DMS53 treated with DMSO at 0.1 percent for 48 hours (cell line): ENCODE measurements at regions not wholly inside any gene's neighbourhood (a gene's known extent, or its start where the extent isn't known, plus 50 kb on each side); places are given as distances from the start of the nearest gene placed in this dataset.
A peak's percentile ranks its signal among the peaks of the same experiment; 100 is the strongest.

Experiments
- DNase-seq: peaks from one replicate; lab custom pipeline; 2025; ENCODE audit not compliant: unreplicated experiment; lab: John Stamatoyannopoulos, UW

DNA sequence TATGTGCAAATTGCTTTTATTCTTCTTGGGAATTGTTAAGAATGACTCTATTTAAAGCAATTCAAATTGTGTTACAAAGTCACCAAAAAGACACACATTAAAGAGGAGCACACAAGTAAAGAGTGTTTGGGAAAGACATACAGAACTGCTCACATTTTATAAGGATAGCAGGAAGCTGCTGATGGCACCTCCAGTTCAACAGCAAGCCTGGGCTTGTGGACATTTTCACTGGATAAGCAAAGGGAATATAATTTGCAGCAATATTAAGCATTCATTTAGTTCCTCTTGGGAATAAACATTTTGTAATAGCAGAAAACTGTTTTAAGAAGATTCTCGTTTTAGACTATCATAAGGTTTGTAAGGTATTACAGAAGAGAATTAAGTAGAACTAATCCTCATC lies 1271.9 kb downstream of the ZPLD1 start:
- DNase-seq, result no peak

DNA sequence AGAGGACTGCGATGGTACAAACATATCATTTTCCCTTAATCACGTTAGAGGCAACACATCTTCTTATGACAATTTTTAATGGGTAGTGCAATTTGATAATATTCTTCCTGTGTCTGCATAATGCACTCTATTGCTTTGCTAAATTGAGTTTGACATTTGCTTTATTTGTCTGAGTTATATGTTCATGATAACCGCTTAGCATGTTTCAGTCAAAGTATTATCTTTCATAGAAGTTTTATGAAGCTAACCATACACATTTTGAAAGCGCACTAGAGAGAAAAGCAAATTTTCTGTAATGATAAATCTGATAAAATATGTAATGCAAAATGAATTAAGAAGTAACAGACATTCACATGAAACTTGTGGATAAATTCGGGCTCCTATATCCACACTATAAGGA lies 1276.9 kb downstream of the ZPLD1 start:
- DNase-seq, result no peak

DNA sequence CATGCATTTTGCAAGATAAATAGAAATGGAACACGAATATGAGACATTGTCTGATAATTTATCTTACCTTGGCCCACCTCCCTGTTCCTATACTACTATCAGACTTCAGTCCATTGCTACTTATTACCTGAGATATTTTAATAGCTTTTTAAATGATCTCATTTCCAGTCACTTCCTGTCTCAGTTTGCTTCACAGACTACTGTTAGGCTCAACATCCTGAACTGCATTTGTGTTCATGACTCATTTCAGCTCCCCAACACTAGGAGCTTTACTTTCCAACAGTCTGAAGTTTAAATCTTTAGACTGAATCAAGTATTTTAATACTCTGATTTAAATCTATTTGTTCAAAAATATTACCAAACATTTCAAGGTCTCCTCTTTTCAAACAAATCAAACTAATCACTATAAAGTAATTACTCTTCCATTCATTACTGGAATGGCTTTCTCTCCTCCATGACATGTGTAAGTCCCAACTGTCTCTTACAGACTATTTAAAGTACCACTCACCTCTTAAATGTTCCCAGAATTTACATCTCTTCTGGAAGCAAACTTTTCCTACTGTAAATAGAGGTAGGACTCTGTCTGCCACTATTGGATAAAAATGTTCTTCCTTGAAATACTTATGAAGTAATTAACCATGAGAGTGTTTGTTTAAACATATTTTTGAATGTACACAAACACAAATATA lies 1277.6 kb downstream of the ZPLD1 start:
- peak; percentile 16 for DNase-seq

DNA sequence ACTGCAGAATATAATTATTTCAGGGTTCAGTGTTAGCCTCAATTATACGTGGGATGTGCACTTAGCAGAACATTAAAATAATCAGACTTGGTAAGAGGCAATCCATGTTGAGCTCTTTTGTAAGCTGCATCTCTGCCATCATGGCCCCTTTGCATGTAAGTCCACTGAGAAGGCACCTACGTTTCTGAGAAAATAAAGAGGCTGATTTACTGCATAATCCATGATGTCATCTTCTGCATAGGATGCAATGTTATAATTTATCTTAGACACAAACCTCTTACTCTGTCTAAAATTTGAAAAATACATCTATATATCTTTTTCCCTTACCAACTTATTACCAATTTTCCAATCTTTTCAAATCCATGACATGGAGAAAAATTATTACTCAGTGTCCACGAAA lies 1294.7 kb downstream of the ZPLD1 start:
- DNase-seq, result no peak

DNA sequence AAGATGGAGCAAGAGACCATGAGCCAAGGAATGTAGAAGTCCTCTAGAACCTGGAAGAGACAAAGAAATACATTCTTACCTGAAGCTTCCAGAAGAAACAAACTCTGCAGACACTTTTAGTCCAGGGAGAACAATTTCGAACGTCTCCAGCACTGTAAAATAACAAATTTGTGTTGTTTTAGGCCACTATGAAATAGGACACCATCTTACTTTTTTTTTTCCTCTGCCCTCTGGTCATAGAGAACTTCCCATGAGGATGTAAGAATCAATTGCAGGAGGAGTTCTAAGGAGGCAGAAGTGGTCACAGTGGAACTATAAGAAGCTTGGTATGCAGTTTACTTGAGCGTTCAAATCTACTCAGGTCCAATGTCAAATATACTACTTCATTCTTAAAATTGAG lies 1295.9 kb downstream of the ZPLD1 start:
- no peak for DNase-seq

DNA sequence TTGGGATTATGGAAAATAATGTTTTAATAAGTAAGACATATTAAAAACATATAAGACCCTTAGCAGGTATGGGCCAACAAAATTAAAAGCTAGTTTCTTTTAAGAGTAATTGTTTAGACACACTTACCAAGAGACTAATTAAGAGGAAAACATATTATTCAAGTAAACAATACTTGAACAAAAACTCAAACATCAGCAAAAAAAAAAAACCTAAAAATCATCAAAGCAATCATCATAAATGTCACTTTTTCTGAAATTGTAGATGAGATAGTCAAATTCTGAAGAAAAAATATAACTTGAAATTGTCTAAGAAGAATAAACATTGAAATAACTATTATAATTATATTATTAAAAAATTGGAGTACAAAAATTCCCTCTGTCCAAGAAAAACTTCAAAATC lies 1318.2 kb downstream of the ZPLD1 start:
- DNase-seq, result no peak

DNA sequence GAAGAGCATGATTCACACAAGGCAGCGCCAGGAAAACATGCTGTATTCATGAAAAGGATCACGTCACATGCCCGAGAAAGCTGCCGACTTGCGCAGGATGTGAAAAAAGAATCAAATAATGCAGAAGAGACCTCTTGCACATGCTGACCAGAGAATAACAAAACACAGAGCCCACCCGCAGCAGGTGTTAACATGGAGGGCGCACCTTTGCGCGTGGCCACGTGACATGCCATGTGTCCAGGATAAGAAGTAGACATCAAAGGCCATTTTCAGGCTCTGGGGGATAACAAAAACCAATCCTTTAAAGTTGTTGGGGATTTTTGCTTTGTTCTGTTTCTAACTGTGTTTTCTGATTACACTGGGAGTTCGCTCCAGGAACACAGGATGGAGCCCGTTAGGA lies 1332.8 kb downstream of the ZPLD1 start:
- DNase-seq, result no peak

DNA sequence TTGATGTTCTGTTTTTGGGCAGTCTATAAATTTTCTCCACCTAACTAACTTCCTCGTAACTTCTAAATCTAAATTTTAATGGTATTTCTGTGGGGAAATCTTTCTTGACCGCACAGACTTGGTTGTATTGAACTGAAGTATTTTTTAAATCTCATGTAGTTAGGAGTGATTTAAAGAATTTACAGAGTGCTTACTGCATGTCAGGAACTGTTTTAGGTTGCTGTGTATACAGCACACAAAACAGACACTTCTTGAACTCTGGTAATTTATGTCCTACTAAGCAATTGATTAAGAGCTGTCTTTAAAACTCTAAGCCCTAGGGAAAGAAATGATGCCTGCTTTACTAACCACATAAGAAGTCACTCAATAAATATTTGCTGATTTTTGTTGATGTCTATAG lies 1350.2 kb downstream of the ZPLD1 start:
- DNase-seq, result no peak

DNA sequence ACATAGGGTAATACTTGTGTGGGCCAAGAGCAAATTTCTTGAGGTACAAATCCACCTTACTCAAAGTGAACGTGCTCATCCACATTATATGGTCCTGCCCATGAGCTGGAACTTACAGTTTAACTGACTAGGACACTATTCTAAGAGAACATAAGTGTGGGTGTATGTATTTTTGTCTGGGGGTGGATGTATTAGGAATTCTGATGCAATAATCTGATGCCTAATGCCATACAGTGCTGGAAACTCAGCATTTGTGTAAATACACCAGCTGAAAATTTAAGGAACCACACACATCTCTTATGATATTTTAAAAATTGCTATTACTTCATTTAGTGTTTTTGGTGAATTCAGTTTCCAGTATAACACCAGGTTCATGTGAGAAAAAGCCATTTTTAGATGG lies 1350.7 kb downstream of the ZPLD1 start:
- no peak for DNase-seq

DNA sequence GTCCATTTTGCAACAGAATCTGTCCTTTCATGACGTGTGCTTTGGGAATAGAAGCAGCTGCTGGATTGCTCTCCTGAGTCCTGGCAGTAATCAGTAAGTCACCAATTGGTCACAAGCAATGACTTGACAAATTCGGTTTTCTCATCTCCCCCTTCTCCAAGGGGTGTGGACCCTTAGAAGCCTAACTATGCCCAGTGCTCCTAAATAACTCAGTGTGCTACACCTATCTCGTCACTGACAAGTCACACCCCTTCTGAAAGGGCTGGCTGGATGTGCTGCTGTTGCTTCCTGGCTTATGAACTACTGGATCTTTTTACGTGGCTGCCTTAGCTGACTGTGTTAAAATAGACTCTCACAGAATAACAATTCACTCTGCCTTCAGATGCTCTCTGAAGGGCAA lies 1351.5 kb downstream of the ZPLD1 start:
- no peak for DNase-seq

DNA sequence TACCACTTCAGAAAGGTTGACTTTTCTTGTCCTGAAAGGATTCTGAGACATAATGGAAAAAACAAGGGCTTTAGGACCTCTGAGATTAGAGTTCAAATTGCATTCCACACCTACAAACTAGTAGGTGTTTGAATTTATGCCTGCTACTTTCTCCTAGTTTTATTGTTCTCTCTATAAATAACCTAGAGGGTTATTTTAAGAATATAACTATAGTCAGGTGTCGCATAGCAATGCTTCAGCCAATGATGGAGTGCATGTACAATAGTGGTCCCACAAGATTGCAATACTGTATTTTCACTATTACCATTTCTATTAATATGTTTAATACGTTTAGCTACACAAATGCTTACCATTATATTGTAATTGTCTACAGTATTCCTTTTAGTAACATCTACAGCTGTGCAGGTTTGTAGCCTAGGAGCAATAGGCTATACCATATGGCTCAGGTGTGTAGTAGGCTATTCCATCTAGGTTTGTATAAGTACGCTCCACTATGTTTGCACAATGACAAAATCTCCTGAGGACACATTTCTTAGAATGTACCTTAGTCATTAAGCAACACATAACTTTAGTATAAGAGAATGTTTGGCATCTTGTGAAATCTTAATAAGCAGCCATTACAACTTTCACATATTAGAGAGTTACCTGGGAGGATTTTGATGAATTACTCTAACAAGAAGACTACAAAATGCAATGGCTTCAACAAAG lies 1352.5 kb downstream of the ZPLD1 start:
- no peak for DNase-seq

DNA sequence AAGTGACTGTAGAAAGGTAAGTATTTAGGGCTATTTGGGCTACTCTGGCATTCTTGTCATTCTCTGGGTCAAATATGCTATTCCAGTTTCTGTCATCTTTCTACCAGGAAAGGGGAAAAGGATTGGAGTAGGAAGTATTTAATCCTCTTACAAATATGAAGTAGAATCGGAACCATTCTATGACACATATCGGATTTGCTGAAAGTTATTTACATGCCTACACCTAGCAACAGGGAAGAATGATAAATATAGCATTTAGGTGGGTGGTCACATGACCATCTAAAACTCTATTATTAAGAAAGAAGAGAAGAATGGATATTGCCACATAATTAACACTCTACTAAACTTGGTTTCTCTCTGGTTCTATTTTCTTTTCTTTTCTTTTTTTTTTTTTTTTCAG lies 1353.1 kb downstream of the ZPLD1 start:
- no peak for DNase-seq

DNA sequence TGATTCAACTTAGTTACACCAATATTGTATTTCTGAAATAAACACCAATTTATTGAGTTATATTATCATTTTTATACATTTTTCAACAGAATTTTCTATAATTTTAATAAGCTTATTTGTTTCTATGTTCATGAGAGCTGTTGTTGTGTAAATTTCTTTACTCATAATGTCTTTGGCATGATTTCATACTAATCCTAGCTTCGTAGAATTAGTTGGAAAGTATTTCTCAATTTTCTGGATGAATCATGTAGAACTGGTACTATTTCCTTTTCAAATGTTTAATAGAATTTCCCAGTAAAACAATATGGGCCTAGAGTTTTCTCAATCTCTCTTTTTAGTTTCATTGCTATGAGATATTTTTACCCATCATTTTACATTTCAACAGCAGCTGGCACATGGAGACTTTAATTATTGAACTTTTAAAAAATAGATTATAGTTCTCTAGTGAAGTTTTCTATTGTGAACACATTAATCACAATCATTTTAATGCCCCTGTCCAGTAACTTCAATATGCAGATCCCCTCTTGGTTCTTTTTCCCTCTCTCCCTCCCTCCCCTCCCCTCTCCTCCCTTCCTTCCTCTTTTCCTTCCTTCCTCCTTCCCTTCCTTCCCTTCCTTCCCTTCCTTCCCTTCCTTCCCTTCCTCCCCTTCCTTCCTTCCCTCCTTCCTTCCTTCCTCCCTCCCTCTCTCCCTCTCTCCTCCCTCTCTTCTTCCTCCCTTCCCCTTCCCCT lies 1357.1 kb downstream of the ZPLD1 start:
- no peak for DNase-seq

DNA sequence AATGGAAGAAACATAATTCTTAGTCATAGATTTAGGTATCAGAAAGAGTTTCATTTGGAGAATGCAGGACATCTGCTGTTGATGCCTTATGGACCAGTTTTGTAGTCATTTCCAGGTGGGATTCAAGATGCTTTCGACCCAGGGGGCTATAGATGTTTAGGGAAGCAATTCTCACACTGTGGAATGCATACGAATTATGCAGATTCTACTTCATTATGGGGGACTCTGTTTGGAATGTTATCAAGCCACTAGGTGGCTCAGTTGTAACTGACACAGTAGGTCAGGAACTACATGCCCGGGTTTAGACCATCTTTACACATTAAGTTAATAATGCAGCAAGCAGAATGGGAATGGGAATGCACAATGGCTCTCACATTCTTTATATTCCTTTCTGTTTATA lies 1359.8 kb downstream of the ZPLD1 start:
- no peak for DNase-seq

DNA sequence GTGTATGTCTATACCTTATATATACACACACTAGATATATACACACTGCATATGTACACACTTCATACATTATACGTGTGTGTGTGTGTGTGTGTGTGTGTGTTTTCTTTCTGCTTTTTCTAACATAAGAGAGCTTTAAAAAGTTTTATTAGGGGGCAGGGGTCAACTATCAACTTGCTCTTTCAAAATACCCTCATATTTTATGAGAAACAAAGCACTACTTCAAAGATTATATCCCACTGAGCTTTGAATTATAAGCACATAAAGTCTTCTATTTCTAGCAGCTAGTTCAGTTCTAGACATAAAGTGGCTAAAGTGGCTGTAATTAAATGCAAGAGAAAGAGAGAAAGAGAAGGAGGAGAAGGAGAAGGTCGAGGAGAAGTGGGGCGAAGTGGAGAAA lies 1361.3 kb downstream of the ZPLD1 start:
- DNase-seq, result no peak

DNA sequence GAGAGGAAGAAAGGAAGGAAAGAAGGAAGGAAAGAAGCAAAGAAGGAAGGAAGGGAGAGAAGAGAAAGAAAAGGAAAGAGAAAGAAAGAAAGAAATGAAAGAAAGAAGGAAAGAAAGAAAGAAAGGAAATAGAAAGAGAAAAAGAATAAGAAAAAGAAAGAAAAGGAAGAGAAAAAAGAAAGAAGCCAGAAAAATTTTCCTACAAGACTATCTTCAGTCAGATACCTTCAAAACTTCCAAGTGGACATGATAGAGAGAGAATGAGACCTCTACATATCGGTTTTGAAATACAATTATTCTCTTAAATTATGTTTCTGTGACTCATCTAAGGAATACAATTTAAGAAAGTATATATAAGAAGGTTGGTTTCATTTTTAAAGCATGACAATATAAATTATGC lies 1369.0 kb downstream of the ZPLD1 start:
- no peak for DNase-seq

DNA sequence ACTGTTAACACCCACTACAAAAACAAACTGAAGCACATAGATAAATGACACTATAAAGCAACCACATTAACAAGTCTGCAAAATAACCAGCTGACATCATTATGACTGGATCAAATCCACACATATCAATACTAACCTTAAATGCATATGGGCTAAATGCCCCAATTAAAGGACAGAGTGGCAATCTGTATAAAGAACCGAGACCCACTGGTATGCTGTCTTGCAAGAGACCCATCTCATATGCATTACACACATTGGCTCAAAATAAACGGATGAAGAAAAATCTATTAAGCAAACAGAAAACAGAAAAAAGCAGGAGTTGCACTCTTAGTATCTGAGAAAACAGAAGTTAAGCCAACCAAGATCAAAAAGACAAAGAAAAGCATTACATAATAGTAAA lies 1375.4 kb downstream of the ZPLD1 start:
- no peak for DNase-seq

DNA sequence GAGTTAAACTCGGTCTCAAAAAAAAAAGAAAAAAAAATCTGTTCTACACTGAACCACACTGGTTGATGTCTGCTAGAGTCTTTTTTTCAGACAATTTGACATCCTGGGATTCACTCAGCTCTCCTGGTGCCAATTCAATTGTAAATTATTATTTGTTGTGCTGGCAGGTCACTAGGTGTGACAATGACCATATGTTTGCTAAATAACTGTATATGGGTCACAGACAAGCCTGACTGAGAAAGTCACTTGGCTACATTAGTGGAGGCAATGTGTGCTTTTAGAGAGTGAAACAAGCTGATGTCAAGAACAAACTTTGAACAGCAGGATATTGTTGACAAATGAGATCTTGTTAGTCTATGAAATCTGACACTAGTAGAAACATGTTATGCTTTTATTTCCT lies 1379.1 kb downstream of the ZPLD1 start:
- DNase-seq, result peak; percentile 71

DNA sequence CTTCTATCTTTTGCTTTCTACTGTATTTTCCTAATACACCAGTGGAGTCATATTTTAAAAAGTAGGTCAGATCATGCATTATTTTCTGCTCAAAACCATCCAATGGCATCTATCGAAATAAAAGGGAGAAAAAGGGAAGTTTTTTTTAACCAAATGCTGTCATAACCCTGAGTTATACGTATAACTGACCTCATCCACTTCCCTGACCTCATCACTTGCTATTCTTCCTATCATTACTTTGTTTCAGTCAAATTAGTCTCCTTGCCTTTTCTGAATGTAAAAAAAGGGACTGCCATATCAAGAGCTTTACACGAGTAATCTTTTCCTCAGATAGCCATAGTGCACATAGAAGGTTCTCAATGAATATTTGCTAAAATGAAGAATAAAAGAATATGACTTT lies 1383.6 kb downstream of the ZPLD1 start:
- no peak for DNase-seq

DNA sequence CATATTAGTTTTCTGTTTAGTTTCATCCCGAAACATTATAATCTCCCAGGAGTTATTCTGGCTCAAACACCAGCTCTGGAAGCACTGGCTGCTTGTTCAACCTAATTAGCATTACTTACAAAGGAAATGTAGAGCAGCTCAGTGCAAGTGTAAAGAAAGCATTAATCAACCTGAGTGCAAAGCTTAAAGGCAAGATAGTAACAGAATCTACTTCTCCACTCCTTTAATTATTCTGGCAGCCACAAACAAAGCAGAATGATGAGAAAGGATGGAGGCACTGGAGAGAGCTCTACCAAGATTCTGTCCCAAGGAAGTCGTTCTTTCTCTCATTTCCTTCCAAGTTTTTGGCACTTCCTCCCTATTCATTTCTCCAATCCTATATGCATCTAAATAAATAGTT lies 1384.0 kb downstream of the ZPLD1 start:
- no peak for DNase-seq

DNA sequence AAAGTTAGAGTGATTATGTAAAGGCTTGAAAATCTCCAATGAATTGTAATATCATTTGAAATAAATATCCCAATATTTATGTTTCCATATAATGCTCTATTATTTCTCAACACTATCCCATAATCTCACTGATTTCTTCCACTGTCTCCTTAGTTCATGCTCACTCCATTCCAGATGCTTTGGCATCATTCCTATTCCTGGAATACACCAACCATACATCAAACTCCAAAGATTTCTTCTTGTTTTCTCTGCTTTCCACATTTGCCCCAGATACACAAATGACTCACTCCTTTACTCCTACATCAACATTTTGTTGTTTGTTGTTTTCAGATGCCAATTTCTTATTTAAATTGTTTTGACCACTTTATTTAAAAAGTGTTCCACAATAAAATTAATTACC lies 1390.8 kb downstream of the ZPLD1 start:
- no peak for DNase-seq

DNA sequence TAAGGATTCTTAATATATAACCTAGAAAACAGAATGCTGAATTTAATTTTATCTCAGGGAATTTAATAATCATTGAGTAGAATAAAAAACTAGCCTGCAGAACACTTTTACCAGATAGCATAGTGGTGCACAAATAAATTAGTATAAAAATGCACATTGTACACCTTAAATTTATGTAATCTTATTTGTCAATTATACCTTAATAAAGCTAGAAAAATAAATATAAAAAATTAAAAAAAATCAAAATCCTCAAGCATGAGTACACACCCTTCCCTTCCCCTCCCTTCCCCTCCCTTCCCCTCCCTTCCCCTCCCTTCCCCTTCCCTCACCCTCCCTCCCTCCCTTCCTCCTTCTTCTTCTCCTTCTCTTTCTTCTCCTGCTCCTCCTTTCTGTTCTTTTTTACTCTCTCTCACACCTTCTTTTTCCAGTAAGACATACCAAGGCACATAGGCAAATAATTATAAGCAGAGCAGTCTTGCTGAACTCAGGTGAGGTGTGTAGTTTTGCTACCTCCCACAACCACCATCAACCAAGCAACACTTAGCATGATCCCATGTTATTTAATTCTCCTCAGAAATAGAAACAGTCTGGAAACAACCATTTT lies 1395.0 kb downstream of the ZPLD1 start:
- no peak for DNase-seq
